ENCODE measurements at regions not wholly inside any gene's neighbourhood (a gene's known extent, or its start where the extent isn't known, plus 50 kb on each side); places are given as distances from the start of the nearest gene placed in this dataset.
A peak's percentile ranks its signal among the peaks of the same experiment; 100 is the strongest.
"Not testable (repeated sequence)": the region's sequence is repeated elsewhere in the genome, so short reads cannot be mapped to it uniquely, and the experiment has no call there.

GRCh38 chr14:100428727-100429126, 105.6 kb downstream of the SLC25A47 start:
- H3K9me3 ChIP-seq (ENCODE audit: control insufficient read depth, low read length) = no peaks in the 10 kb centered on the region
- no peaks in the 10 kb centered on the region for H3K27me3 ChIP-seq (ENCODE audit: control insufficient read depth, insufficient read depth, low read length, poor library complexity, severe bottlenecking)
- H3K36me3 ChIP-seq (ENCODE audit: control insufficient read depth, insufficient read depth, low read length) = no peaks in the 10 kb centered on the region
- peaks cover 17% of the 10 kb centered on the region for H3K4me1 ChIP-seq (ENCODE audit: control insufficient read depth, insufficient read depth, low read length)
- H3K27ac ChIP-seq (ENCODE audit: insufficient read depth, low read depth, low read length, poor library complexity, severe bottlenecking) = no peak overlapping the region
- H3K4me3 ChIP-seq (ENCODE audit: insufficient read depth, low read depth, low read length) = no peak overlapping the region
- 95 to 96% methylated on average over 8 of the region's 9 CpGs for WGBS, 2 experiments

- H3K9me3 ChIP-seq (ENCODE audit: control insufficient read depth, low read length) = no peaks in the 10 kb centered on the region
- no peaks in the 10 kb centered on the region for H3K27me3 ChIP-seq (ENCODE audit: control insufficient read depth, insufficient read depth, low read length, poor library complexity, severe bottlenecking)
- H3K4me1 ChIP-seq (ENCODE audit: control insufficient read depth, insufficient read depth, low read length) = peaks cover 17% of the 10 kb centered on the region
- H3K36me3 ChIP-seq (ENCODE audit: control insufficient read depth, insufficient read depth, low read length) = no peaks in the 10 kb centered on the region
- H3K4me3 ChIP-seq (ENCODE audit: insufficient read depth, low read depth, low read length) = no peak overlapping the region
- WGBS, 2 experiments = 87 to 94% methylated on average over 2 to 3 of the region's 3 CpGs
- no peak overlapping the region for H3K27ac ChIP-seq (ENCODE audit: insufficient read depth, low read depth, low read length, poor library complexity, severe bottlenecking)
Measured at GRCh38 chr14:100429537-100429936, 106.4 kb downstream of the SLC25A47 start.

DNA sequence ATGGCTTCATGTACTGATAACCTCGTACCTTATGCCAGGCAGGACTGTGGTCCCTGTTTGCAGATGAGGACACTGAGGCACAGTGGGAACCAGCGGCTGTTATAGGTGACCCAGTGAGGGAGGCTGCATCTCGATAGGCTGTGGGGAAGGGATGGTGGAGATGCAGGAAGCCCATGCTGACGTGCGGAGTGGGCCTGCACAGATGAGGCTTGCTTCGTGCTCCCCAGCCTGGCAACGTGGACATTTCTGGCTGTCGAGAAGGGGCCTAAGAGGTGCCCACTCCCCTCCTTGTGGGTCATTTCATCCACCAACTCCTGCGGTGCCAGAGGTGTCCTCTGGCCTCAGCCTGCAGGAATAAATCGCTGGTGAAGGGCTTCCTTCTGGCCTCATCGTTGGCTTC, 107.4 kb downstream of the SLC25A47 start:
- H3K4me1 ChIP-seq (ENCODE audit: control insufficient read depth, insufficient read depth, low read length) = peaks cover 14% of the 10 kb centered on the region
- WGBS, 2 experiments = 93 to 95% methylated on average over 11 of the region's 11 CpGs
- H3K9me3 ChIP-seq (ENCODE audit: control insufficient read depth, low read length) = no peaks in the 10 kb centered on the region
- no peak overlapping the region for H3K27ac ChIP-seq (ENCODE audit: insufficient read depth, low read depth, low read length, poor library complexity, severe bottlenecking)
- H3K27me3 ChIP-seq (ENCODE audit: control insufficient read depth, insufficient read depth, low read length, poor library complexity, severe bottlenecking) = no peaks in the 10 kb centered on the region
- no peaks in the 10 kb centered on the region for H3K36me3 ChIP-seq (ENCODE audit: control insufficient read depth, insufficient read depth, low read length)
- H3K4me3 ChIP-seq (ENCODE audit: insufficient read depth, low read depth, low read length) = no peak overlapping the region

DNA sequence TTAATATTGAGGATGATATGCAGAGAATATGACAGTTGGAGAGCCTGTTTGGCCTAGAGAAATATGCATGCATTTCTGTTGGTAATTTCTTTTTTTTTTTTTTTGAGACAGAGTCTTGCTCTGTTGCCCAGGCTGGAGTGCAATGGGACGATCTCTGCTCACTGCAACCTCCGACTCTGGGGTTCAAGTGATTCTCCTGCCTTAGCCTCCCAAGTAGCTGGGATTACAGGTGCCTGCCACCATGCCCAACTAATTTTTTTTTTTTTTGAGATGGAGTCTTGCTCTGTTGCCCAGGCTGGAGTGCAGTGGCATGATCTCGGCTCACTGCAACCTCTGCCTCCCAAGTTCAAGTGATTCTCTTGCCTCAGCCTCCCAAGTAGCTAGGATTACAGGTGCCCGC, 108.3 kb downstream of the SLC25A47 start:
- H3K4me3 ChIP-seq (ENCODE audit: insufficient read depth, low read depth, low read length); H3K27ac ChIP-seq (ENCODE audit: insufficient read depth, low read depth, low read length, poor library complexity, severe bottlenecking); H3K36me3 ChIP-seq (ENCODE audit: control insufficient read depth, insufficient read depth, low read length); H3K4me1 ChIP-seq (ENCODE audit: control insufficient read depth, insufficient read depth, low read length); H3K9me3 ChIP-seq (ENCODE audit: control insufficient read depth, low read length); H3K27me3 ChIP-seq (ENCODE audit: control insufficient read depth, insufficient read depth, low read length, poor library complexity, severe bottlenecking): not testable (repeated sequence)
- WGBS, 2 experiments = 94 to 96% methylated on average over 4 of the region's 4 CpGs

GRCh38 chr14:100432652-100433427, 109.7 kb downstream of the SLC25A47 start:
- no peaks in the 10 kb centered on the region for H3K27me3 ChIP-seq (ENCODE audit: control insufficient read depth, insufficient read depth, low read length, poor library complexity, severe bottlenecking)
- no peaks in the 10 kb centered on the region for H3K36me3 ChIP-seq (ENCODE audit: control insufficient read depth, insufficient read depth, low read length)
- no peak overlapping the region for H3K4me3 ChIP-seq (ENCODE audit: insufficient read depth, low read depth, low read length)
- no peaks in the 10 kb centered on the region for H3K9me3 ChIP-seq (ENCODE audit: control insufficient read depth, low read length)
- H3K27ac ChIP-seq (ENCODE audit: insufficient read depth, low read depth, low read length, poor library complexity, severe bottlenecking) = no peak overlapping the region
- WGBS, 2 experiments = 94 to 98% methylated on average over 5 of the region's 5 CpGs
- peaks cover 8% of the 10 kb centered on the region for H3K4me1 ChIP-seq (ENCODE audit: control insufficient read depth, insufficient read depth, low read length)

- no peak overlapping the region for H3K27ac ChIP-seq (ENCODE audit: insufficient read depth, low read depth, low read length, poor library complexity, severe bottlenecking)
- no peaks in the 10 kb centered on the region for H3K36me3 ChIP-seq (ENCODE audit: control insufficient read depth, insufficient read depth, low read length)
- peaks cover 8% of the 10 kb centered on the region for H3K4me1 ChIP-seq (ENCODE audit: control insufficient read depth, insufficient read depth, low read length)
- H3K27me3 ChIP-seq (ENCODE audit: control insufficient read depth, insufficient read depth, low read length, poor library complexity, severe bottlenecking) = no peaks in the 10 kb centered on the region
- H3K4me3 ChIP-seq (ENCODE audit: insufficient read depth, low read depth, low read length) = no peak overlapping the region
- H3K9me3 ChIP-seq (ENCODE audit: control insufficient read depth, low read length) = no peaks in the 10 kb centered on the region
- WGBS, 2 experiments = 89 to 95% methylated on average over 4 of the region's 4 CpGs
Measured at GRCh38 chr14:100433428-100433814, 110.3 kb downstream of the SLC25A47 start.

DNA sequence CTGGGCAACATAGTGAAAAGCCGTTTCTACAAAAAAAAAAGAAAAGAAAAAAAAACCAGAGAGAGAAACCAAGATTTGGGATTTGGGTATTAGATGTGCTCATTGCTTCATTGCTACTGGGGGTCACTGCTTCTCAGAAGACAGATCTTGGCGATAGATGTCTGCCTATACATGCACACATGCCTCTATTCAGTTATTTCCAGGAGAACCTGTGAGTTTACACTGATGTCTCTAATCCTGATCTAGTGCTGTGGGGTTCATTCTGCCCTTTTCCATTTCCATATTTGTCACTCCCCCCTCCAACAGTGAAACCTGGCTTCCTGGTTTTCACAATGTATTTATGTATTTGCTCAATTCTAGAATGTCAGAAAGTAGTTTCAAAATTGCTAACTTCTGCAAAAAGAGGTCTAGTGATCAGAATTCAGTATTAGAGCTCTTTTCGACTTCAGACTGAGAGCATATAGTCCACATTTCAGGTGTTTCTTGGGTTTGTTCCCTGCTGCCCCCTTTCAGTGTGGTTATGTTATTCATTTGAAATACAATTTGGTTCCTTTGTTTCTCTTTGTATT, 111.0 kb downstream of the SLC25A47 start:
- no peaks in the 10 kb centered on the region for H3K27me3 ChIP-seq (ENCODE audit: control insufficient read depth, insufficient read depth, low read length, poor library complexity, severe bottlenecking)
- 84 to 86% methylated on average over 3 of the region's 3 CpGs for WGBS, 2 experiments
- H3K9me3 ChIP-seq (ENCODE audit: control insufficient read depth, low read length) = no peaks in the 10 kb centered on the region
- H3K4me1 ChIP-seq (ENCODE audit: control insufficient read depth, insufficient read depth, low read length) = peaks cover 8% of the 10 kb centered on the region
- H3K27ac ChIP-seq (ENCODE audit: insufficient read depth, low read depth, low read length, poor library complexity, severe bottlenecking) = no peak overlapping the region
- H3K36me3 ChIP-seq (ENCODE audit: control insufficient read depth, insufficient read depth, low read length) = no peaks in the 10 kb centered on the region
- H3K4me3 ChIP-seq (ENCODE audit: insufficient read depth, low read depth, low read length) = no peak overlapping the region

- Histone ChIP-seq H3K27ac (ENCODE audit: insufficient read depth, low read depth, low read length, poor library complexity, severe bottlenecking) (peak overlapping the region; percentile 17), H3K4me1 (ENCODE audit: control insufficient read depth, insufficient read depth, low read length) (peaks cover 8% of the 10 kb centered on the region), H3K4me3 (ENCODE audit: insufficient read depth, low read depth, low read length) (no peak overlapping the region), H3K36me3 (ENCODE audit: control insufficient read depth, insufficient read depth, low read length) (no peaks in the 10 kb centered on the region), H3K9me3 (ENCODE audit: control insufficient read depth, low read length) (no peaks in the 10 kb centered on the region), H3K27me3 (ENCODE audit: control insufficient read depth, insufficient read depth, low read length, poor library complexity, severe bottlenecking) (no peaks in the 10 kb centered on the region)
- 84 to 89% methylated on average over 6 of the region's 6 CpGs for WGBS, 2 experiments
Measured at GRCh38 chr14:100434911-100435438, 111.8 kb downstream of the SLC25A47 start.

GRCh38 chr14:100435459-100435858, 112.3 kb downstream of the SLC25A47 start:
- WGBS, 2 experiments = 93 to 94% methylated on average over 3 of the region's 3 CpGs
- Histone ChIP-seq H3K36me3 (ENCODE audit: control insufficient read depth, insufficient read depth, low read length) (no peaks in the 10 kb centered on the region), H3K27me3 (ENCODE audit: control insufficient read depth, insufficient read depth, low read length, poor library complexity, severe bottlenecking) (no peaks in the 10 kb centered on the region), H3K4me1 (ENCODE audit: control insufficient read depth, insufficient read depth, low read length) (peaks cover 13% of the 10 kb centered on the region), H3K27ac (ENCODE audit: insufficient read depth, low read depth, low read length, poor library complexity, severe bottlenecking) (no peak overlapping the region), H3K9me3 (ENCODE audit: control insufficient read depth, low read length) (no peaks in the 10 kb centered on the region), H3K4me3 (ENCODE audit: insufficient read depth, low read depth, low read length) (no peak overlapping the region)

DNA sequence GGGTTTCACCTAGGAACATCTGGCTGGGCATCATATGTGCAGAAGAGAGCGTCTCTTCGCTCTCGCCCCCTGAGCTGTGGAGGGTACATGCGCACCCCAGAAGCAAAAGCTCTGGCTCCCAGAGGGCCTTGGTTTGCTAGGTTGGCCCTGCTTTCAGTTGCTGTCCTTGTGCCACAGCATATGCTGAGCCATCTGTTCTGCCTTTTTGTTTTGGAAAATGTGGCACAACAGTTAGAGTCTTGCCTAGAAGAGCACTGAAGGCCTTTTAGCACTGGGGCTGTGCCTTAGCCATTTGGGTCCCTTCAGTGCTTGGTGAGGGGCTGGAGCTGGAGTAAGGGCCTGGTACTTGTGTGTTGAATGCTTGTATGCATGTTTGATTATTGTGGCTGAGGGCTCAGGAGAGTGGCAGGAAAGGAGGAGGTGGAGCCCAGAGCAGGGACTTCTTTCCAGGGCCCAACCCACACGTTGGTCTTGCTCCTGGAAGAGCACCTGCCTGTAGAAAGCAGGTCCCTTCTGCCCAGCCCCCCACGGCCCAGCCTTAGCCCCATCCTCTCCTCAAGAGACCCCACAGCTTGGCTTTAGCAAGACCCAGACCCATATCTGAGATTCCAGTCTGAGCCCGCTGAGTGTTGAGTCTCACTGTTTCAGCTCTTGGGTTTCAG, 113.7 kb downstream of the SLC25A47 start:
- WGBS, 2 experiments = 85 to 88% methylated on average over 7 of the region's 7 CpGs
- no peaks in the 10 kb centered on the region for H3K36me3 ChIP-seq (ENCODE audit: control insufficient read depth, insufficient read depth, low read length)
- H3K9me3 ChIP-seq (ENCODE audit: control insufficient read depth, low read length) = no peaks in the 10 kb centered on the region
- no peaks in the 10 kb centered on the region for H3K27me3 ChIP-seq (ENCODE audit: control insufficient read depth, insufficient read depth, low read length, poor library complexity, severe bottlenecking)
- no peak overlapping the region for H3K4me3 ChIP-seq (ENCODE audit: insufficient read depth, low read depth, low read length)
- H3K4me1 ChIP-seq (ENCODE audit: control insufficient read depth, insufficient read depth, low read length) = peaks cover 13% of the 10 kb centered on the region
- H3K27ac ChIP-seq (ENCODE audit: insufficient read depth, low read depth, low read length, poor library complexity, severe bottlenecking) = no peak overlapping the region
